Head of caudate nucleus (tissue), 42 donors: ENCODE measurements at regions not wholly inside any gene's neighbourhood (a gene's known extent, or its start where the extent isn't known, plus 50 kb on each side); places are given as distances from the start of the nearest gene placed in this dataset.

Experiments used
- DNase-seq, 42 donors: peaks; one replicate each; pipeline versions ENCODE4 v3.0.0 to v3.0.0-alpha.2; 2020 to 2021; ENCODE audit warnings: mixed read lengths in 7 of 42
- intact Hi-C: fragments of 100-400 bp; cut with DNase I; formaldehyde crosslinking; loops from one replicate; pipeline ENCODE4 v1.15.0; 2022

GRCh38 chrX:9252182-9252581 is 212.7 kb upstream of the TBL1X start:
- intact Hi-C loops: no loop called here
- no peak for DNase-seq

GRCh38 chrX:9253211-9253610 is 211.6 kb upstream of the TBL1X start:
- DNase-seq: peak in 2 of 42 donors; percentile 1 to 12
- intact Hi-C loops: no loop called here

GRCh38 chrX:9257718-9258420 is 207.0 kb upstream of the TBL1X start:
- intact Hi-C loops: no loop called here
- no peak for DNase-seq

GRCh38 chrX:9258421-9259104 is 206.3 kb upstream of the TBL1X start:
- no peak for DNase-seq
- intact Hi-C loops: no loop called here

GRCh38 chrX:9260603-9261002 is 204.3 kb upstream of the TBL1X start:
- DNase-seq: no peak
- intact Hi-C loops: no loop called here

- intact Hi-C loops: no loop called here
- DNase-seq: no peak
Measured at GRCh38 chrX:9267415-9267814, 197.4 kb upstream of the TBL1X start.

GRCh38 chrX:9269134-9269533 is 195.7 kb upstream of the TBL1X start:
- intact Hi-C loops: no loop called here

GRCh38 chrX:9271789-9272525 is 192.9 kb upstream of the TBL1X start:
- DNase-seq: no peak
- intact Hi-C loops: no loop called here

More at GRCh38 chrX:9269134-9269533, 195.7 kb upstream of the TBL1X start:
- no peak for DNase-seq

GRCh38 chrX:9273744-9274143 is 191.1 kb upstream of the TBL1X start:
- no peak for DNase-seq
- intact Hi-C loops: no loop called here

- intact Hi-C loops: no loop called here
- no peak for DNase-seq
Measured at GRCh38 chrX:9278475-9279233, 186.2 kb upstream of the TBL1X start.

GRCh38 chrX:9279234-9279544 is 185.7 kb upstream of the TBL1X start:
- DNase-seq: no peak
- intact Hi-C loops: no loop called here

GRCh38 chrX:9280831-9281230 is 184.0 kb upstream of the TBL1X start:
- DNase-seq: no peak
- intact Hi-C loops: no loop called here

GRCh38 chrX:9282325-9282724 is 182.5 kb upstream of the TBL1X start:
- no peak for DNase-seq
- intact Hi-C loops: no loop called here

- intact Hi-C loops: no loop called here
- no peak for DNase-seq
Measured at GRCh38 chrX:9285342-9285771, 179.5 kb upstream of the TBL1X start.

GRCh38 chrX:9286234-9286633 is 178.6 kb upstream of the TBL1X start:
- intact Hi-C loops: no loop called here
- DNase-seq: peak in 1 of 42 donors; percentile 17

GRCh38 chrX:9291629-9292028 is 173.2 kb upstream of the TBL1X start:
- peak in 1 of 42 donors; percentile 3 for DNase-seq

GRCh38 chrX:9293051-9293496 is 171.8 kb upstream of the TBL1X start:
- intact Hi-C loops: no loop called here
- DNase-seq: peak in 4 of 42 donors; percentile 6 to 47 (median 12)

More at GRCh38 chrX:9291629-9292028, 173.2 kb upstream of the TBL1X start:
- intact Hi-C loops: no loop called here

GRCh38 chrX:9293903-9294302 is 171.0 kb upstream of the TBL1X start:
- intact Hi-C loops: no loop called here
- DNase-seq: no peak

GRCh38 chrX:9295551-9295950 is 169.3 kb upstream of the TBL1X start:
- intact Hi-C loops: no loop called here
- DNase-seq: peak in 1 of 42 donors; percentile 17
